D721Med (cell line): ENCODE measurements at regions not wholly inside any gene's neighbourhood (a gene's known extent, or its start where the extent isn't known, plus 50 kb on each side); places are given as distances from the start of the nearest gene placed in this dataset.

Experiments
- DNase-seq: peaks from one replicate; pipeline ENCODE4 v3.0.0; 2011; ENCODE audit warnings: low spot score; ENCODE audit not compliant: insufficient read length
- FAIRE-seq: peaks from 2 replicates; lab custom pipeline; 2011; peaks lifted over from hg19 to GRCh38; lab: Jason Lieb, UNC
- CTCF ChIP-seq: IDR thresholded peaks from 2 replicates; pipeline ENCODE4 v1.5.1; 2012; ENCODE audit warnings: mild to moderate bottlenecking, control low read depth; ENCODE audit not compliant: insufficient read depth; ENCODE audit errors: missing control alignments

GRCh38 chr17:33451221-33451620 is 158.1 kb upstream of the ASIC2 start:
- no peak for FAIRE-seq
- TF ChIP-seq CTCF = no peak
- no peak for DNase-seq

GRCh38 chr17:33457477-33457876 is 164.4 kb upstream of the ASIC2 start:
- DNase-seq = no peak
- TF ChIP-seq CTCF = no peak
- FAIRE-seq = no peak

- DNase-seq = no peak
- TF ChIP-seq CTCF = no peak
- no peak for FAIRE-seq
Observed at GRCh38 chr17:33459078-33459940, 166.2 kb upstream of the ASIC2 start.

GRCh38 chr17:33460781-33461450 is 167.8 kb upstream of the ASIC2 start:
- no peak for DNase-seq
- no peak for FAIRE-seq
- no peak for TF ChIP-seq CTCF

GRCh38 chr17:33463887-33464286 is 170.8 kb upstream of the ASIC2 start:
- FAIRE-seq = no peak
- DNase-seq = no peak
- no peak for TF ChIP-seq CTCF

GRCh38 chr17:33464669-33465280 is 171.7 kb upstream of the ASIC2 start:
- FAIRE-seq = no peak
- DNase-seq = no peak
- TF ChIP-seq CTCF = no peak

- FAIRE-seq = no peak
Observed at GRCh38 chr17:33469421-33469820, 176.3 kb upstream of the ASIC2 start.

More at GRCh38 chr17:33469421-33469820, 176.3 kb upstream of the ASIC2 start:
- TF ChIP-seq CTCF = no peak
- no peak for DNase-seq
